HFF-Myc (cell line): ENCODE measurements at regions not wholly inside any gene's neighbourhood (a gene's known extent, or its start where the extent isn't known, plus 50 kb on each side); places are given as distances from the start of the nearest gene placed in this dataset.

Experiments
- DNase-seq: peaks from one replicate; pipeline ENCODE4 v3.0.0-alpha.2; 2011; ENCODE audit warnings: low read depth; ENCODE audit errors: extremely low read depth
- H3K4me3 ChIP-seq: replicated peaks from 2 replicates; pipeline ENCODE4 v1.5.1; 2011; ENCODE audit warnings: low read depth, mild to moderate bottlenecking, control low read depth, low read length
- TF ChIP-seq, protein P1 (sequence below): IDR thresholded peaks from 2 replicates; pipeline ENCODE4 v1.5.1; 2012; ENCODE audit warnings: mild to moderate bottlenecking, low read depth, low read length, control low read depth; ENCODE audit errors: missing control alignments

DNA sequence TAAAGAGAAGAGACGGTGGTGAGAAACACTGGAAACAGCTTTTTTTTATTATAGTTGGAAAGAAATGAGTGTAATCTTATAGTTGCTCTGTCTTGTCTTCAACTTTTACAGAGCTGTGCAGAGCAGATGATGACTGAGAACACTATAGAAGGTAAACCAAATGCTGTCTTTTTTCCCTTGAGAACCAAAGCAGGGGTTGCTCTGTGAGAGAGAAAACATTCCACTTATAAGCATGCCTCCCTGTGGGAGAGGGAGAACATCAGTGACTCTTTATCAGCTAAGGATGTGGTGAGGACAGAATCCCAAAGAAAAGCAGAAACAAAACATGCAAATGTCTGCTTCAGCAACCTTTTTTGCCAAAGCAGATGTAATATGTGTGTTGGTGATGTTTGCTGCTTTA, 179.3 kb upstream of the HDDC2 start:
- no peak for DNase-seq
- TF ChIP-seq, protein P1, sequence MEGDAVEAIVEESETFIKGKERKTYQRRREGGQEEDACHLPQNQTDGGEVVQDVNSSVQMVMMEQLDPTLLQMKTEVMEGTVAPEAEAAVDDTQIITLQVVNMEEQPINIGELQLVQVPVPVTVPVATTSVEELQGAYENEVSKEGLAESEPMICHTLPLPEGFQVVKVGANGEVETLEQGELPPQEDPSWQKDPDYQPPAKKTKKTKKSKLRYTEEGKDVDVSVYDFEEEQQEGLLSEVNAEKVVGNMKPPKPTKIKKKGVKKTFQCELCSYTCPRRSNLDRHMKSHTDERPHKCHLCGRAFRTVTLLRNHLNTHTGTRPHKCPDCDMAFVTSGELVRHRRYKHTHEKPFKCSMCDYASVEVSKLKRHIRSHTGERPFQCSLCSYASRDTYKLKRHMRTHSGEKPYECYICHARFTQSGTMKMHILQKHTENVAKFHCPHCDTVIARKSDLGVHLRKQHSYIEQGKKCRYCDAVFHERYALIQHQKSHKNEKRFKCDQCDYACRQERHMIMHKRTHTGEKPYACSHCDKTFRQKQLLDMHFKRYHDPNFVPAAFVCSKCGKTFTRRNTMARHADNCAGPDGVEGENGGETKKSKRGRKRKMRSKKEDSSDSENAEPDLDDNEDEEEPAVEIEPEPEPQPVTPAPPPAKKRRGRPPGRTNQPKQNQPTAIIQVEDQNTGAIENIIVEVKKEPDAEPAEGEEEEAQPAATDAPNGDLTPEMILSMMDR = no peak
- no peak overlapping the region for H3K4me3 ChIP-seq

DNA sequence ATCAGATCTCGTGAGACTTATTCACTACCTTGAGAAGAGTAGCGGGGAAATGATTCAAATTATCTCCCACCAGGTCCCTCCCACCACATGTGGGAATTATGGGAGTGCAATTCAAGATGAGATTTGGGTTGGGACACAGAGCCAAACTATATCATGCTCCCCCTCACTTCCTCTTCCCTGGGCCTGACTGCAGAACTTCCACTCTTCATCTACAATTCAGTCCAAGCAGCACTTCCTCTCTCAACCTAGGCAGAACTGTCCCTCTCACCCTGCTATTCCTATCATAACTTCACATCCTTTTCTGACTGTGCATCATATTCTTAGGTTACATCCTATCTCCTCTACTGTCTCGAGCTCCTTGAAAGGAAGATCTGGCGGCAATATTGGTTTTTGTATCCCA, 184.0 kb upstream of the HDDC2 start:
- H3K4me3 ChIP-seq = no peak overlapping the region
- TF ChIP-seq, protein P1 = no peak
- no peak for DNase-seq

DNA sequence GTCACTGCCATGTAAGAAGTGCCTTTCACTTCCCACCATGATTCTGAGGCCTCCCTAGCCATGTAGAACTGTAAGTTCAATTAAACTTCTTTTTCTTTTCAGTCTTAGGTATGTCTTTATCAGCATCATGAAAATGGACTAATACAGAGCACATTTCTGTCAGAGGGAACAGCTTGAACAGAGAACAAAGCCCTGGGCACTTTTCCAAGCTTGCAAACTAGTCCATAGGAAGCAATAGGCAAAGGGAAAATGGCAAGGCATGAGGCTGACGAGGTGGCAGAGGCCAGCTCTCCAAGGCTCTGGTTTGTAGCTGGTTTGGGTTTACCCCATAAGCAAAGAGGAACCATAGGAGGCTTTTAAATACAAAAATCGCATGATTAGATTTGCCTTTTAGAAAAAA, 185.1 kb upstream of the HDDC2 start:
- TF ChIP-seq, protein P1 = no peak
- no peak for DNase-seq
- H3K4me3 ChIP-seq = no peak overlapping the region

DNA sequence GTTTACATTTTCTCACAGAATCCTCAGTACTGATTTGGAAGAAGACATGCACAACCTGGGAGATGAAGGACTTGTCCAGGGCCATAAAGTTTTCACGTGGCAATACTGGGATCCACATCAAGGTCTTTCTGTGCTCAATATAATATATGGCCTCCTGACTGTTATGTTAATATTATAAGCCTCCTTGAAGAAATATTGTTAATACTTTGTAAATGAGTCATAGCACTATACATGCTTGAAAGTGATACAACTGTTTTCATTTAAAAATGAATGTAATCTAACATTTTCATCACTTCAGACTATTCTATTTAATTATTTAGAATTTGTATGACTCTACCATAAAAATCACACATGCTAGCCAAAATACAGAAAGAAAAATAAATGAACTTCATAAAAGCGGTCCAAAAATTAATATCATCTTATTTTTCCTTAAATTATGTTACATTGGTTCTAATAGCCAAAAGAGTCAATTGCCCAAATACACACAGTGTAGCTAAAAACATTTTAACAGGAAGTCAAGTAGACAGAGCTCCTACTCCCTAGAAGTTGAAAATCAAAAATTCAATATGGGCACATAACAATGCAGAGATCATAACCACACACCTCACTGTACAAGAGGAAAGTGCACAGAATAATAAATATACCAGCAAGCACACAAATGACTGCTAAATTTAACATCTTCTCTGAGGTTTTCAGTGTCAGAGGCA, 188.0 kb upstream of the HDDC2 start:
- no peak for DNase-seq
- TF ChIP-seq, protein P1 = no peak
- no peak overlapping the region for H3K4me3 ChIP-seq

DNA sequence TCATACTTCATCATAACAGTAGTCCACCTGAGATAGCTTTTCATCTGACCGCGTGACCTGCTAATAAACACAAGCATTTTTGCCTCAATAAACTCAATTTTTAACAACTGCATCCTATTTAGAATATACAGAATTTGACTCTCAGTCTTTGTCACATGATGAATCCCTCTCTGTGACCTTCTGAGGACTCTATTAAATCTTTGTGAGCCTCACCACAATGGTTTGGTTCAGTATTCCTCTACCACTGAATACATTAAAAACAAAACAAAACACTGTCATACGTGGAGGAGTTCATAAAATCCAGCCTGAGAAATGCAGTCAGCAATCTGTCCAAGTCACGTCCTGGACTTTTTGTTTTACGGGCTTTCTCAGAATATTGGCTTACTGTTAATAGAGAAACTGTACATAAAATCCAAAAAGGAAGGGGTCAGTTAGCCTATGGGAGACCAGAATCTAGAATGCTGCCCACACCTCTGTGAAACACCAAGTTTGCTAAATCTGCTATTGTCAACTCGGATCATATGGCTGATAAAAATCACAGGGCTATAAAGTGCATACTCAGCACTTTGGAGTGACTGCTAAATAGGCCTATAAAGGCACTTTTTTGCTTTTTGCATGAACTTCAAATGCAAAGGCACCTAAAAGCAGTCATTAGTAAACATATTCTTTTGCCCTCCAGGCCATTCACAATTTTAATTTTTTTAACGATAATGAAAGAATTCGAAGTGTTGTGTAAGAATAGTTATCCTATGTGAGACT, 190.3 kb upstream of the HDDC2 start:
- H3K4me3 ChIP-seq = no peak overlapping the region
- DNase-seq = no peak
- TF ChIP-seq, protein P1 = no peak

DNA sequence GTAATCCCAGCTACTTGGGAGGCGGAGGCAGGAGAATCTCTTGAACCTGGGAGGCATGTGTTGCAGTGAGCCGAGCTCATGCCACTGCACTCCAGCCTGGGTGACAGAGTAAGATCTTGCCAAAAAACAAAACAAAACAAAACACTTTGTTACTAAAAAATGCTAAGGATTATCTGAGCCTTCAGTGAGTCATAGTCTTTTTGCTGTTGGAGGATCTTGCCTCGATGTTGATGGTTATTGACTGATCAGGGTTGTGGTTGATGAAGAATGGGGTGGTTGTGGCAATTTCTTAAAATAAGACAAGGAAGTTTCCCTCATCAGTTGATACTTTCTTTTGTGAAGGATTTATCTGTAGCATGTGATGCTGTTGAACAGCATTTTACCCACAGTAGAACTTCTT, 196.8 kb upstream of the HDDC2 start:
- TF ChIP-seq, protein P1 = no peak
- no peak overlapping the region for H3K4me3 ChIP-seq
- no peak for DNase-seq
